HEK293 (cell line): ENCODE measurements at regions not wholly inside any gene's neighbourhood (a gene's known extent, or its start where the extent isn't known, plus 50 kb on each side); places are given as distances from the start of the nearest gene placed in this dataset.

Source experiments
- CTCF ChIA-PET: fragments of 350-600 bp; formaldehyde crosslinking; extraction: SDS; loops from one replicate; lab custom pipeline; 2021; ENCODE audit warnings: antibody characterized with exemption; lab: Yijun Ruan, JAX
- POLR2A ChIA-PET: fragments of 300-600 bp; formaldehyde crosslinking; extraction: SDS; loops from one replicate; lab custom pipeline; 2020; ENCODE audit warnings: antibody characterized with exemption, inconsistent platforms; lab: Yijun Ruan, JAX
- H3K27ac ChIP-seq: fragments of 200-500 bp; sonication (Bioruptor generic); 2 replicates; pipeline ENCODE4 v1.5.1; 2014; ENCODE audit warnings: low read depth, low read length, control low read depth, inconsistent platforms; ENCODE audit errors: extremely low read depth
- H3K36me3 ChIP-seq, 2 experiments: fragments of 200-500 bp in 1 of 2; sonication (Bioruptor generic) in 1 of 2; 1 replicate in 1 of 2; 2 replicates in 1 of 2; pipeline ENCODE4 v1.5.1; 2014 to 2017; ENCODE audit warnings: inconsistent platforms in 2 of 2, low read length in 2 of 2; ENCODE audit not compliant: control insufficient read depth in 2 of 2, insufficient read depth in 1 of 2
- H3K4me1 ChIP-seq: fragments of 200-500 bp; sonication (Bioruptor generic); 2 replicates; pipeline ENCODE4 v1.5.1; 2014; ENCODE audit warnings: mild to moderate bottlenecking, low read length, inconsistent platforms; ENCODE audit not compliant: control insufficient read depth, insufficient read depth
- H3K4me3 ChIP-seq: 2 replicates; pipeline ENCODE4 v1.5.1; 2011; ENCODE audit warnings: low read depth, mild to moderate bottlenecking, control low read depth, low read length, moderate library complexity
- H3K9me3 ChIP-seq: fragments of 200-500 bp; sonication (Bioruptor generic); 2 replicates; pipeline ENCODE4 v1.5.1; 2014; ENCODE audit warnings: low read depth, low read length, inconsistent platforms; ENCODE audit not compliant: control insufficient read depth, insufficient read depth
- HOXA7 ChIP-seq: sonication (generic); formaldehyde crosslinking; IDR thresholded peaks from 2 replicates; pipeline ENCODE4 v1.8.1; 2022; ENCODE audit warnings: missing genetic modification reagents, borderline replicate concordance
- WT1 ChIP-seq: fragments of 450-650 bp; formaldehyde crosslinking; IDR thresholded peaks from 2 replicates; pipeline ENCODE4 v1.5.1; 2016; ENCODE audit warnings: missing biosample characterization, missing genetic modification characterization
- ZBTB1 ChIP-seq: fragments of 450-650 bp; formaldehyde crosslinking; IDR thresholded peaks from 2 replicates; pipeline ENCODE4 v1.5.1; 2016; ENCODE audit warnings: missing biosample characterization, missing genetic modification characterization
- ZNF16 ChIP-seq: fragments of 450-650 bp; formaldehyde crosslinking; IDR thresholded peaks from 2 replicates; pipeline ENCODE4 v1.5.1; 2016; ENCODE audit warnings: low read depth, missing biosample characterization, missing genetic modification characterization
- ZNF23 ChIP-seq: fragments of 450-650 bp; formaldehyde crosslinking; IDR thresholded peaks from 2 replicates; pipeline ENCODE4 v1.5.1; 2016; ENCODE audit warnings: missing biosample characterization, missing genetic modification characterization, borderline replicate concordance
- ZNF24 ChIP-seq: fragments of 450-650 bp; formaldehyde crosslinking; IDR thresholded peaks from 2 replicates; pipeline ENCODE4 v1.5.1; 2016; ENCODE audit warnings: missing biosample characterization, missing genetic modification characterization
- ZNF302 ChIP-seq: fragments of 450-650 bp; formaldehyde crosslinking; IDR thresholded peaks from 2 replicates; pipeline ENCODE4 v1.5.1; 2016; ENCODE audit warnings: missing biosample characterization, missing genetic modification characterization, low read depth
- ZNF391 ChIP-seq: fragments of 450-650 bp; formaldehyde crosslinking; IDR thresholded peaks from 2 replicates; pipeline ENCODE4 v1.5.1; 2016; ENCODE audit warnings: low read depth, missing biosample characterization, missing genetic modification characterization, borderline replicate concordance
- ZNF521 ChIP-seq: fragments of 450-650 bp; formaldehyde crosslinking; IDR thresholded peaks from 2 replicates; pipeline ENCODE4 v1.5.1; 2017; ENCODE audit warnings: missing biosample characterization, mild to moderate bottlenecking, missing genetic modification characterization
- ZNF558 ChIP-seq: fragments of 450-650 bp; formaldehyde crosslinking; IDR thresholded peaks from 2 replicates; pipeline ENCODE4 v1.5.1; 2016; ENCODE audit warnings: missing biosample characterization, missing genetic modification characterization
- ZNF596 ChIP-seq: fragments of 450-650 bp; IDR thresholded peaks from 2 replicates; pipeline ENCODE4 v1.5.0; 2018; ENCODE audit warnings: missing biosample characterization, mild to moderate bottlenecking, missing genetic modification characterization, moderate library complexity
- ZNF600 ChIP-seq: fragments of 450-650 bp; formaldehyde crosslinking; IDR thresholded peaks from 2 replicates; pipeline ENCODE4 v1.5.1; 2016; ENCODE audit warnings: missing biosample characterization, missing genetic modification characterization
- ZNF610 ChIP-seq: fragments of 450-650 bp; formaldehyde crosslinking; IDR thresholded peaks from 2 replicates; pipeline ENCODE4 v1.5.1; 2016; ENCODE audit warnings: missing biosample characterization, missing genetic modification characterization, borderline replicate concordance
- ZNF624 ChIP-seq: fragments of 450-650 bp; formaldehyde crosslinking; IDR thresholded peaks from 2 replicates; pipeline ENCODE4 v1.5.1; 2017; ENCODE audit warnings: missing biosample characterization, missing genetic modification characterization
- ZNF629 ChIP-seq: fragments of 450-650 bp; formaldehyde crosslinking; IDR thresholded peaks from 2 replicates; pipeline ENCODE4 v1.5.1; 2017; ENCODE audit warnings: missing biosample characterization, missing genetic modification characterization
- ZNF747 ChIP-seq: fragments of 450-650 bp; formaldehyde crosslinking; IDR thresholded peaks from 2 replicates; pipeline ENCODE4 v1.5.1; 2016; ENCODE audit warnings: missing biosample characterization, missing genetic modification characterization
- ZNF792 ChIP-seq: fragments of 450-650 bp; formaldehyde crosslinking; IDR thresholded peaks from 2 replicates; pipeline ENCODE4 v1.5.1; 2016; ENCODE audit warnings: missing biosample characterization, missing genetic modification characterization
- ZSCAN23 ChIP-seq: fragments of 450-650 bp; formaldehyde crosslinking; IDR thresholded peaks from 2 replicates; pipeline ENCODE4 v1.5.1; 2016; ENCODE audit warnings: missing biosample characterization, missing genetic modification characterization
- TF ChIP-seq, protein P1 (sequence below): fragments of 450-650 bp; formaldehyde crosslinking; IDR thresholded peaks from 2 replicates; pipeline ENCODE4 v1.5.1; 2016; ENCODE audit warnings: missing biosample characterization, missing genetic modification characterization
- TF ChIP-seq, protein P2 (sequence below): fragments of 450-650 bp; formaldehyde crosslinking; IDR thresholded peaks from 2 replicates; pipeline ENCODE4 v1.5.1; 2016; ENCODE audit warnings: missing biosample characterization, missing genetic modification characterization
- TF ChIP-seq, protein P3 (sequence below): fragments of 450-650 bp; formaldehyde crosslinking; IDR thresholded peaks from 2 replicates; pipeline ENCODE4; 2016; ENCODE audit warnings: missing biosample characterization, missing genetic modification characterization
- TF ChIP-seq, protein P4 (sequence below): fragments of 450-650 bp; formaldehyde crosslinking; IDR thresholded peaks from 2 replicates; pipeline ENCODE4 v1.5.1; 2016; ENCODE audit warnings: missing biosample characterization, missing genetic modification characterization
- TF ChIP-seq, protein P5 (sequence below): fragments of 450-650 bp; formaldehyde crosslinking; IDR thresholded peaks from 2 replicates; pipeline ENCODE4 v1.5.1; 2016; ENCODE audit warnings: missing biosample characterization, missing genetic modification characterization
- TF ChIP-seq, protein P6 (sequence below): fragments of 450-650 bp; formaldehyde crosslinking; IDR thresholded peaks from 2 replicates; pipeline ENCODE4 v1.5.1; 2017; ENCODE audit warnings: missing biosample characterization, mild to moderate bottlenecking, missing genetic modification characterization, moderate library complexity

DNA sequence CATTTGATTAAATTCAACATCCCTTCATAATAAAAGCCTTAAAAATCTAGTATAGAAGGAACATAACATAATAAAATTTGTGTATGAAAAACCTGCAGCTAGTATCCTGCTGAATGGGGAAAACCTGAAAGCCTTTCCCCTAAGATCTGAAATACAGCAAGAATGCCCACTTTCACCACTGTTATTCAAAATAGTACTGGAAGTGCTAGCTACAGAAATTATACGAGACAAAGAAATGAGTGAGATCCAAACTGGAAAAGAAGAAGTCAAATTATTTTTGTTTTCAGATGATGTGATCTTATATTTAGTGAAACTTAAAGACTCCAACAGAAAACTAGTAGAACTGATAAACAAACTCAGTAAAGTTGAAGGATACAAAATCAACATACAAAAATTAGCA lies 152.9 kb downstream of the RTL3 start:
- Histone ChIP-seq H3K36me3 (no peaks in the 10 kb centered on the region), H3K27ac (no peak overlapping the region), H3K4me1 (no peaks in the 10 kb centered on the region), H3K4me3 (no peak overlapping the region), H3K9me3 (no peaks in the 10 kb centered on the region)
- ChIA-PET CTCF (no interaction called here), POLR2A (no interaction called here)
- TF ChIP-seq ZNF596 (tag by site-specific recombination) (no peak), ZNF391 (no peak), ZNF16 (tag by site-specific recombination) (no peak), ZNF23 (tag by site-specific recombination) (no peak), ZNF610 (no peak), ZNF629 (no peak), ZNF24 (tag by site-specific recombination) (no peak), ZBTB1 (tag by site-specific recombination) (no peak), WT1 (tag by site-specific recombination) (no peak), ZSCAN23 (no peak), ZNF747 (no peak), ZNF792 (tag by site-specific recombination) (no peak), ZNF521 (tag by site-specific recombination) (no peak), ZNF600 (tag by site-specific recombination) (no peak), HOXA7 (CRISPR knock-in tag) (no peak), ZNF302 (tag by site-specific recombination) (no peak)
- TF ChIP-seq, protein P1, sequence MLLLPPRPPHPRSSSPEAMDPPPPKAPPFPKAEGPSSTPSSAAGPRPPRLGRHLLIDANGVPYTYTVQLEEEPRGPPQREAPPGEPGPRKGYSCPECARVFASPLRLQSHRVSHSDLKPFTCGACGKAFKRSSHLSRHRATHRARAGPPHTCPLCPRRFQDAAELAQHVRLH (tag by site-specific recombination): no peak
- TF ChIP-seq, protein P2, sequence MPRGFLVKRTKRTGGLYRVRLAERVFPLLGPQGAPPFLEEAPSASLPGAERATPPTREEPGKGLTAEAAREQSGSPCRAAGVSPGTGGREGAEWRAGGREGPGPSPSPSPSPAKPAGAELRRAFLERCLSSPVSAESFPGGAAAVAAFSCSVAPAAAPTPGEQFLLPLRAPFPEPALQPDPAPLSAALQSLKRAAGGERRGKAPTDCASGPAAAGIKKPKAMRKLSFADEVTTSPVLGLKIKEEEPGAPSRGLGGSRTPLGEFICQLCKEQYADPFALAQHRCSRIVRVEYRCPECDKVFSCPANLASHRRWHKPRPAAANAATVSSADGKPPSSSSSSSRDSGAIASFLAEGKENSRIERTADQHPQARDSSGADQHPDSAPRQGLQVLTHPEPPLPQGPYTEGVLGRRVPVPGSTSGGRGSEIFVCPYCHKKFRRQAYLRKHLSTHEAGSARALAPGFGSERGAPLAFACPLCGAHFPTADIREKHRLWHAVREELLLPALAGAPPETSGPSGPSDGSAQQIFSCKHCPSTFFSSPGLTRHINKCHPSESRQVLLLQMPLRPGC (tag by site-specific recombination): no peak
- TF ChIP-seq, protein P3, sequence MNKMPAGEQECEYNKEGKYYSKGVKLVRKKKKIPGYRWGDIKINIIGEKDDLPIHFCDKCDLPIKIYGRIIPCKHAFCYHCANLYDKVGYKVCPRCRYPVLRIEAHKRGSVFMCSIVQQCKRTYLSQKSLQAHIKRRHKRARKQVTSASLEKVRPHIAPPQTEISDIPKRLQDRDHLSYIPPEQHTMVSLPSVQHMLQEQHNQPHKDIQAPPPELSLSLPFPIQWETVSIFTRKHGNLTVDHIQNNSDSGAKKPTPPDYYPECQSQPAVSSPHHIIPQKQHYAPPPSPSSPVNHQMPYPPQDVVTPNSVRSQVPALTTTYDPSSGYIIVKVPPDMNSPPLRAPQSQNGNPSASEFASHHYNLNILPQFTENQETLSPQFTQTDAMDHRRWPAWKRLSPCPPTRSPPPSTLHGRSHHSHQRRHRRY (tag by site-specific recombination): no peak
- TF ChIP-seq, protein P4, sequence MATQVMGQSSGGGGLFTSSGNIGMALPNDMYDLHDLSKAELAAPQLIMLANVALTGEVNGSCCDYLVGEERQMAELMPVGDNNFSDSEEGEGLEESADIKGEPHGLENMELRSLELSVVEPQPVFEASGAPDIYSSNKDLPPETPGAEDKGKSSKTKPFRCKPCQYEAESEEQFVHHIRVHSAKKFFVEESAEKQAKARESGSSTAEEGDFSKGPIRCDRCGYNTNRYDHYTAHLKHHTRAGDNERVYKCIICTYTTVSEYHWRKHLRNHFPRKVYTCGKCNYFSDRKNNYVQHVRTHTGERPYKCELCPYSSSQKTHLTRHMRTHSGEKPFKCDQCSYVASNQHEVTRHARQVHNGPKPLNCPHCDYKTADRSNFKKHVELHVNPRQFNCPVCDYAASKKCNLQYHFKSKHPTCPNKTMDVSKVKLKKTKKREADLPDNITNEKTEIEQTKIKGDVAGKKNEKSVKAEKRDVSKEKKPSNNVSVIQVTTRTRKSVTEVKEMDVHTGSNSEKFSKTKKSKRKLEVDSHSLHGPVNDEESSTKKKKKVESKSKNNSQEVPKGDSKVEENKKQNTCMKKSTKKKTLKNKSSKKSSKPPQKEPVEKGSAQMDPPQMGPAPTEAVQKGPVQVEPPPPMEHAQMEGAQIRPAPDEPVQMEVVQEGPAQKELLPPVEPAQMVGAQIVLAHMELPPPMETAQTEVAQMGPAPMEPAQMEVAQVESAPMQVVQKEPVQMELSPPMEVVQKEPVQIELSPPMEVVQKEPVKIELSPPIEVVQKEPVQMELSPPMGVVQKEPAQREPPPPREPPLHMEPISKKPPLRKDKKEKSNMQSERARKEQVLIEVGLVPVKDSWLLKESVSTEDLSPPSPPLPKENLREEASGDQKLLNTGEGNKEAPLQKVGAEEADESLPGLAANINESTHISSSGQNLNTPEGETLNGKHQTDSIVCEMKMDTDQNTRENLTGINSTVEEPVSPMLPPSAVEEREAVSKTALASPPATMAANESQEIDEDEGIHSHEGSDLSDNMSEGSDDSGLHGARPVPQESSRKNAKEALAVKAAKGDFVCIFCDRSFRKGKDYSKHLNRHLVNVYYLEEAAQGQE: no peak

DNA sequence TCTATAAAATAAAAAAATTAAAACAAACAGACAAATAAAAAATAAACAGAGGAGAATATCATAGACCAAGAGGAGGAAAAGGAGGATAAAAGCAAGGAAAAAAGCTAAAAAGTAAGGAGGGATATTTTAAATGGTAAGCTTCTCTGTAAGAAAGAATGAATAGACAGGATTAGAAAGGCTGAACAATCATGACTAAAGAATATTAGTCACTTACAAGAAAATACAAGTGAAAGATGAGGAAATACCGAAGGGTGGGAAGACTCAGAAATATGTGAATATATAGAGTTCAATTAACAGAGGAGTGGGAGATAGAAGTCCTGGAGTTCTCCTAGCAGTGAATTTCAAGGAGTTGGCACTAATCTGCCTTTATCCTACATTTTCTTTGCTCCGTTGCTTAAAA lies 162.6 kb downstream of the RTL3 start:
- POLR2A ChIA-PET: no interaction called here
- CTCF ChIA-PET: no interaction called here
- Histone ChIP-seq H3K36me3 (no peaks in the 10 kb centered on the region), H3K9me3 (no peaks in the 10 kb centered on the region; the same call in none of the 2 replicates), H3K4me3 (no peak overlapping the region), H3K27ac (no peak overlapping the region), H3K4me1 (no peaks in the 10 kb centered on the region)
- TF ChIP-seq ZNF558 (tag by site-specific recombination) (no peak), ZNF624 (tag by site-specific recombination) (no peak)
- TF ChIP-seq, protein P5, sequence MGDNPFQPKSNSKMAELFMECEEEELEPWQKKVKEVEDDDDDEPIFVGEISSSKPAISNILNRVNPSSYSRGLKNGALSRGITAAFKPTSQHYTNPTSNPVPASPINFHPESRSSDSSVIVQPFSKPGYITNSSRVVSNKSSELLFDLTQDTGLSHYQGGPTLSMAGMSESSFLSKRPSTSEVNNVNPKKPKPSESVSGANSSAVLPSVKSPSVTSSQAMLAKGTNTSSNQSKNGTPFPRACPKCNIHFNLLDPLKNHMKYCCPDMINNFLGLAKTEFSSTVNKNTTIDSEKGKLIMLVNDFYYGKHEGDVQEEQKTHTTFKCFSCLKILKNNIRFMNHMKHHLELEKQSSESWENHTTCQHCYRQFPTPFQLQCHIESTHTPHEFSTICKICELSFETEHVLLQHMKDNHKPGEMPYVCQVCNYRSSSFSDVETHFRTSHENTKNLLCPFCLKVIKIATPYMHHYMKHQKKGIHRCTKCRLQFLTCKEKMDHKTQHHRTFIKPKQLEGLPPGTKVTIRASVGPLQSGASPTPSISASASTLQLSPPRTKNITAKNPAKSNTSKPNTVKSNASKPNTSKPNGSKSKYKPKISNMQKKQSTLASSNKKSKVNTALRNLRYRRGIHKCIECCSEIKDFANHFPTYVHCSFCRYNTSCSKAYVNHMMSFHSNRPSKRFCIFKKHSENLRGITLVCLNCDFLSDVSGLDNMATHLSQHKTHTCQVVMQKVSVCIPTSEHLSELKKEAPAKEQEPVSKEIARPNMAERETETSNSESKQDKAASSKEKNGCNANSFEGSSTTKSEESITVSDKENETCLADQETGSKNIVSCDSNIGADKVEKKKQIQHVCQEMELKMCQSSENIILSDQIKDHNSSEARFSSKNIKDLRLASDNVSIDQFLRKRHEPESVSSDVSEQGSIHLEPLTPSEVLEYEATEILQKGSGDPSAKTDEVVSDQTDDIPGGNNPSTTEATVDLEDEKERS: no peak
- TF ChIP-seq, protein P6, sequence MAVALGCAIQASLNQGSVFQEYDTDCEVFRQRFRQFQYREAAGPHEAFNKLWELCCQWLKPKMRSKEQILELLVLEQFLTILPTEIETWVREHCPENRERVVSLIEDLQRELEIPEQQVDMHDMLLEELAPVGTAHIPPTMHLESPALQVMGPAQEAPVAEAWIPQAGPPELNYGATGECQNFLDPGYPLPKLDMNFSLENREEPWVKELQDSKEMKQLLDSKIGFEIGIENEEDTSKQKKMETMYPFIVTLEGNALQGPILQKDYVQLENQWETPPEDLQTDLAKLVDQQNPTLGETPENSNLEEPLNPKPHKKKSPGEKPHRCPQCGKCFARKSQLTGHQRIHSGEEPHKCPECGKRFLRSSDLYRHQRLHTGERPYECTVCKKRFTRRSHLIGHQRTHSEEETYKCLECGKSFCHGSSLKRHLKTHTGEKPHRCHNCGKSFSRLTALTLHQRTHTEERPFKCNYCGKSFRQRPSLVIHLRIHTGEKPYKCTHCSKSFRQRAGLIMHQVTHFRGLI (tag by site-specific recombination): no peak
